Ishikawa (cell line): ENCODE measurements at regions not wholly inside any gene's neighbourhood (a gene's known extent, or its start where the extent isn't known, plus 50 kb on each side); places are given as distances from the start of the nearest gene placed in this dataset.

Experiments used
- CEBPB ChIP-seq: IDR thresholded peaks from 2 replicates; pipeline ENCODE4 v1.6.1; 2012
- CREB1 ChIP-seq: IDR thresholded peaks from 2 replicates; pipeline ENCODE4 v1.6.1; 2012; ENCODE audit warnings: low read depth
- EGR1 ChIP-seq: IDR thresholded peaks from 2 replicates; pipeline ENCODE4 v1.6.1; 2012
- EP300 ChIP-seq: IDR thresholded peaks from 2 replicates; pipeline ENCODE4 v1.6.1; 2012; ENCODE audit warnings: borderline replicate concordance
- FOXM1 ChIP-seq: IDR thresholded peaks from 2 replicates; pipeline ENCODE4 v1.6.1; 2012; ENCODE audit warnings: low read depth, borderline replicate concordance
- NFIC ChIP-seq: IDR thresholded peaks from 2 replicates; pipeline ENCODE4 v1.6.1; 2012
- RAD21 ChIP-seq: IDR thresholded peaks from 2 replicates; pipeline ENCODE4 v1.6.1; 2012; ENCODE audit warnings: low read depth
- TAF1 ChIP-seq: IDR thresholded peaks from 2 replicates; pipeline ENCODE4 v1.6.1; 2012; ENCODE audit warnings: low read depth, mild to moderate bottlenecking
- TCF12 ChIP-seq: IDR thresholded peaks from 2 replicates; pipeline ENCODE4 v1.6.1; 2012; ENCODE audit warnings: low read depth
- TEAD4 ChIP-seq: IDR thresholded peaks from 2 replicates; pipeline ENCODE4 v1.6.1; 2012
- YY1 ChIP-seq: IDR thresholded peaks from 2 replicates; pipeline ENCODE4 v1.6.1; 2012; ENCODE audit warnings: low read depth
- ZBTB7A ChIP-seq: IDR thresholded peaks from 2 replicates; pipeline ENCODE4 v1.6.1; 2012; ENCODE audit warnings: low read depth
- TF ChIP-seq, protein P1 (sequence below): IDR thresholded peaks from 2 replicates; pipeline ENCODE4 v1.6.1; 2012; ENCODE audit warnings: low read depth, mild to moderate bottlenecking
- TF ChIP-seq, protein P2 (sequence below): IDR thresholded peaks from 2 replicates; pipeline ENCODE4 v1.6.1; 2012
- TF ChIP-seq, protein P3 (sequence below): IDR thresholded peaks from 2 replicates; pipeline ENCODE4 v1.6.1; 2012

DNA sequence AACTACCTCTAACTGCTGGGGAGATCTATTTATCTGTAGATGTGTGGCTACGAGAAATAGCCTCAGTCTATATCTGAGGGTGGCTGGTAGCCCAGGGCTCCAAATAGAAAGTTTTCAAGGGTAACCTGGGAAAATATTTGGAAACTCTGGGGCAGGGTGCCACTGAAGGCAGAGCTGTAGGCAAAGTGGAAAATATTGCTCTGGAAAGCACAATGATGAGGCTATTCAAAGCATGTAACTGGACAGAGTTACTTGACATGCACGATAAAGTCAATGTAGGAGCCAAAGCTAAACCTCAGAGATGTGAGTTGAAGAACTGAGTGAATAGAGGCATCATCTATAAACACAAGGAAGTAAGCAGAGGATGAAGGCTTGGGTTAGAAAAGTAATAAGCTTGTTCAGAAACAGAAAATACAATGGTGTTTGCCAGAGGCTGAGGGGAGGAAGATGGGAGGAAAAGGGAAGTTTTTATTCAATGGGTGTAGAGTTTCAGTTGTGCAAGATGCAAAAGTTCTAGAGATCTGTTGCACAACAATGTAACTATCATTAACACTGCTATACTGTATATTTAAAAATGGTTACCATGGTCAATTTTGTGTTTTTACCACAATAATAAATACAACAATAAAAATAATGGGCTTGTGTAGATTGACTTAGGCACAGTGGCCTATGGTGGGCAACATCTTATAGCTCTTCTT, 171.6 kb downstream of the MBD2 start:
- TF ChIP-seq TAF1 = no peak
- TF ChIP-seq RAD21 = no peak
- TF ChIP-seq NFIC = no peak
- no peak for TF ChIP-seq TCF12
- TF ChIP-seq, protein P1, sequence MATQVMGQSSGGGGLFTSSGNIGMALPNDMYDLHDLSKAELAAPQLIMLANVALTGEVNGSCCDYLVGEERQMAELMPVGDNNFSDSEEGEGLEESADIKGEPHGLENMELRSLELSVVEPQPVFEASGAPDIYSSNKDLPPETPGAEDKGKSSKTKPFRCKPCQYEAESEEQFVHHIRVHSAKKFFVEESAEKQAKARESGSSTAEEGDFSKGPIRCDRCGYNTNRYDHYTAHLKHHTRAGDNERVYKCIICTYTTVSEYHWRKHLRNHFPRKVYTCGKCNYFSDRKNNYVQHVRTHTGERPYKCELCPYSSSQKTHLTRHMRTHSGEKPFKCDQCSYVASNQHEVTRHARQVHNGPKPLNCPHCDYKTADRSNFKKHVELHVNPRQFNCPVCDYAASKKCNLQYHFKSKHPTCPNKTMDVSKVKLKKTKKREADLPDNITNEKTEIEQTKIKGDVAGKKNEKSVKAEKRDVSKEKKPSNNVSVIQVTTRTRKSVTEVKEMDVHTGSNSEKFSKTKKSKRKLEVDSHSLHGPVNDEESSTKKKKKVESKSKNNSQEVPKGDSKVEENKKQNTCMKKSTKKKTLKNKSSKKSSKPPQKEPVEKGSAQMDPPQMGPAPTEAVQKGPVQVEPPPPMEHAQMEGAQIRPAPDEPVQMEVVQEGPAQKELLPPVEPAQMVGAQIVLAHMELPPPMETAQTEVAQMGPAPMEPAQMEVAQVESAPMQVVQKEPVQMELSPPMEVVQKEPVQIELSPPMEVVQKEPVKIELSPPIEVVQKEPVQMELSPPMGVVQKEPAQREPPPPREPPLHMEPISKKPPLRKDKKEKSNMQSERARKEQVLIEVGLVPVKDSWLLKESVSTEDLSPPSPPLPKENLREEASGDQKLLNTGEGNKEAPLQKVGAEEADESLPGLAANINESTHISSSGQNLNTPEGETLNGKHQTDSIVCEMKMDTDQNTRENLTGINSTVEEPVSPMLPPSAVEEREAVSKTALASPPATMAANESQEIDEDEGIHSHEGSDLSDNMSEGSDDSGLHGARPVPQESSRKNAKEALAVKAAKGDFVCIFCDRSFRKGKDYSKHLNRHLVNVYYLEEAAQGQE = no peak
- no peak for TF ChIP-seq CEBPB
- no peak for TF ChIP-seq FOXM1

DNA sequence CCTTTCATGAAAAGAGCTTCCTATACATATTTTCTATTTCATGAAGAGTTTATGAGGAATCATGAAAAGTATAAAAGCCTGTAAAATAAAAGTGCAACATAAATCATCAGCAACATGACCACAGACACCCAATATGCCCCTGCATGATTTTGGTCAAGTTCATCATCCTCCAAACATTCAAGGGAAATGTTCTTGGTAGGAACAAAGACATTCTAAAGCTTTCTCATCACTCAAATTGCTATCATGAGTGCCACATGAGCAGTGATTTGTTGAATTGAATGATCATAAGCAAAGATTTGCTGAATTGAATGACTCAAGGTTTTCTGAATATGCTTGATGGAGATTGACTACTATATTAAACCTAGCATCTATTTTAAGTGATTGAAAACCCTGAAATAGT, 172.2 kb downstream of the MBD2 start:
- no peak for TF ChIP-seq ZBTB7A
- no peak for TF ChIP-seq NFIC
- no peak for TF ChIP-seq FOXM1
- no peak for TF ChIP-seq RAD21
- TF ChIP-seq, protein P2, sequence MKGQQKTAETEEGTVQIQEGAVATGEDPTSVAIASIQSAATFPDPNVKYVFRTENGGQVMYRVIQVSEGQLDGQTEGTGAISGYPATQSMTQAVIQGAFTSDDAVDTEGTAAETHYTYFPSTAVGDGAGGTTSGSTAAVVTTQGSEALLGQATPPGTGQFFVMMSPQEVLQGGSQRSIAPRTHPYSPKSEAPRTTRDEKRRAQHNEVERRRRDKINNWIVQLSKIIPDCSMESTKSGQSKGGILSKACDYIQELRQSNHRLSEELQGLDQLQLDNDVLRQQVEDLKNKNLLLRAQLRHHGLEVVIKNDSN = no peak
- TF ChIP-seq YY1 = no peak
- no peak for TF ChIP-seq CEBPB
- no peak for TF ChIP-seq CREB1
- no peak for TF ChIP-seq TEAD4
- TF ChIP-seq, protein P3, sequence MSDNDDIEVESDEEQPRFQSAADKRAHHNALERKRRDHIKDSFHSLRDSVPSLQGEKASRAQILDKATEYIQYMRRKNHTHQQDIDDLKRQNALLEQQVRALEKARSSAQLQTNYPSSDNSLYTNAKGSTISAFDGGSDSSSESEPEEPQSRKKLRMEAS = no peak
- no peak for TF ChIP-seq TAF1
- no peak for TF ChIP-seq EP300
- TF ChIP-seq TCF12 = no peak
- TF ChIP-seq, protein P1 = no peak
- TF ChIP-seq EGR1 = no peak

DNA sequence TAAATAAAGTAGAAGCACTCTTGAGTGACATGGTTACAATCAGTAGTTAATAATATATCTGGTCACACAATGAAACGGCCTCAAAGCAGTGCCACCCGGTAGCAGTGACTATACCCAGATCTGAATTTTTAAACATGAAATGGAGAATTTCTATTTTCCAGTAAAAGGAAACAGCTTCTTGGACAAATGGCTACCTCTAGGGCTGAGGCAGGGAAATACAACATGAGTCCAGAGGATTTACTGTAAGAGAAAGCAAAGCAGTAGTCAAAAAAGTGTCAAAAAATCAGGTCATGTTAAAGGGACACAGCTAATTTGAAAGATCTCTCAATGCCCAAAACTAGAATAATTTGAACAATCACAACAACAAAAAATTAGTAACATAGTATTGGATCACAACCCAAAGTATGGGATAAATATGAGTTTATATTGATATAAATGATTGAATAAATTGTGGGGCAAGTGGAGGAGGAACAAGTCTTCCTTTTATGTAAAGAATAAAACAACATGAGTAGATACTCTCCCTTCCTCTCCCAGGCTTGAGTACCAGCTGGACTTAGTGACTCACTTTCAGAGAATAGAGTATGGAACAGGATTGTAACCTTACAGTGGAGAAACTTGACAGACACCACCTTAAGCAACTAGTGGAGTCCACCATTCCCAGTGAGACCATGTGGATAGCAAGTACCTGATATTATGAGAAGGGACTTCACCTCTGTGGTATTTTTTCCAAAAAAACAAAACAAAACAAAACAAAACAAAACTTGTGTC, 180.8 kb downstream of the MBD2 start:
- TF ChIP-seq FOXM1 = no peak
- no peak for TF ChIP-seq EP300

DNA sequence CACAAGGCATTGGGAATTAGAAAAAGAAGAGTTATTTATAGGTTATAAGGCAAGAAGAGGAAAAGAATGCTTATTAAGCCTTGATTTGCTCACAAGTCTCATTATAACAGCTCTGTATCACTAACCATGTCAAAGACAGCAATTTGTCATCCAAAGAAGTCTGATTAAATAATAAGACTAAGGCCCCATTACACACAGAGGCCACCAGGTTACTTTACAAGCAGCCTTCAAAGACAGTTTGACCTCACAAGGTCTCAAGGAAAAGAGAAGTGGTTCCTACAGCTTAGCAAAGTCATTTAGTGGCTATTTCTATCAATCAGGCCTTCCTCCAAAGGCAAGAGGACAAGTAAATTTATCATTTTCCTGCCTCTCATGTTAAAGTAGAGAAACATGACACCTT, 188.5 kb downstream of the MBD2 start:
- TF ChIP-seq TCF12 = no peak
- TF ChIP-seq RAD21 = no peak
- no peak for TF ChIP-seq FOXM1
- TF ChIP-seq TAF1 = no peak

DNA sequence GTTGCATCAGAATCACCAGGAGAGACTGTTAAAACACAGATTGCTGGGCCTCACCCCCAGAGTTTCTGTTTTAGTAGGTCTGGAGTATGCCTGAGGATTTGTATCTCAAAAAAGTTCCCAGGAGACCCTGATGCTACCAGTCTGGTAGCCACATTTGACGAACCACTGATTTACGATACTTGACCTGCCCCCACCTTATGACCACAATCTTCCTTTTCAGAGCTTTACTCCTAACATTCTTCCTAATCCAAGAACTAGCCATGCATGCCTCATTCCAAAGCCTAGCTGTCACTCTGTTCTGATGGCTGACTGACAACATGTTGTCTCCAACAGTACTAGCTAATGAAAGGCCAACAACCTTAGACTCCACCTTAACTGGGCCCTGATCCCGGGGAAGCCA, 191.4 kb downstream of the MBD2 start:
- TF ChIP-seq ZBTB7A = no peak
- no peak for TF ChIP-seq TEAD4
- no peak for TF ChIP-seq CREB1
- TF ChIP-seq FOXM1 = no peak
- TF ChIP-seq, protein P1 = no peak
- TF ChIP-seq EP300 = no peak
- TF ChIP-seq, protein P3 = no peak
- TF ChIP-seq TCF12 = no peak
- TF ChIP-seq TAF1 = no peak
- TF ChIP-seq, protein P2 = no peak
- TF ChIP-seq EGR1 = no peak
- TF ChIP-seq RAD21 = no peak
- no peak for TF ChIP-seq CEBPB
- TF ChIP-seq YY1 = no peak
- TF ChIP-seq NFIC = no peak
